Kasumi-1 (cell line): ENCODE measurements at regions not wholly inside any gene's neighbourhood (a gene's known extent, or its start where the extent isn't known, plus 50 kb on each side); places are given as distances from the start of the nearest gene placed in this dataset.

Experiments used
- DNase-seq, 2 experiments: peaks; one replicate each; lab custom pipeline; 2025; lab: John Stamatoyannopoulos, UW

DNA sequence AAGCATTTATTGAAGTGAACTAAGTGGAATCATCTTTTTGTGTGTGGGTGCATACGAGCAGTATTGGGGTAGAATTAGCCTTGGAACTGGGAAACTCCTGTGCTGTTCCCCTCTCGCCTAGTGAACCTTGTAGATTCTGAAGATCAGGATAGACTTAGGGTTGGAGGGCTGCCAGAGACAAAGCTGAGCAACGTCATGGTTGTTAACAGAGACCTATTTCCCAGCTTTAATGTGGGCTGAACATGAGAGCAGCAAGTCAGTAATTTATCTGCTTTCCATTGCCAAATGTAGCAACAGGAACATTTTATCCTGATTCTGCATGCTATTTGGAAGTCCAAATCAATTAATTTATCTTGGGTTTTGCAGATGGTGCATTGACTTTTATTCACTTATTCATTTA lies 246.6 kb downstream of the IL20RB start:
- no peak for DNase-seq

GRCh38 chr3:137205394-137206045 lies 247.7 kb downstream of the IL20RB start:
- no peak for DNase-seq

DNA sequence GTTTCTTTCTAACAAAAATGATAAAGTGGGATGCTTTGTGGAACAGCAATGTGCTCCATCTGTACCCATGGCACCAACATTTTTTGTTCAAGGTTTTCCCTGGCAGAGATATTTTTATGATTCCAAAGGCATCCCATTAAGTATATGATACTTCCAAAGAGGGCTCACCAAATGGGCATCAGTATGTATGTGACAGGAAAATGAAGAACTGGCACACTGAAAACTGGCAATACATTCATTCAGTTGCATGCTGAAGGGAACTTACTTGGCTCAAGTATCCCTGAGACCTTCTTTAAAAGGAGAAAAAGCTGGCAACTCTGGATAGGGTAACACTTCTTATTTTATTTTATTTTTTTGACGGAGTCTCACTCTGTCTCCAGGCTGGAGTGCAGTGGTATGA lies 249.8 kb downstream of the IL20RB start:
- no peak for DNase-seq

GRCh38 chr3:137217733-137218132 lies 259.9 kb downstream of the IL20RB start:
- DNase-seq = no peak

DNA sequence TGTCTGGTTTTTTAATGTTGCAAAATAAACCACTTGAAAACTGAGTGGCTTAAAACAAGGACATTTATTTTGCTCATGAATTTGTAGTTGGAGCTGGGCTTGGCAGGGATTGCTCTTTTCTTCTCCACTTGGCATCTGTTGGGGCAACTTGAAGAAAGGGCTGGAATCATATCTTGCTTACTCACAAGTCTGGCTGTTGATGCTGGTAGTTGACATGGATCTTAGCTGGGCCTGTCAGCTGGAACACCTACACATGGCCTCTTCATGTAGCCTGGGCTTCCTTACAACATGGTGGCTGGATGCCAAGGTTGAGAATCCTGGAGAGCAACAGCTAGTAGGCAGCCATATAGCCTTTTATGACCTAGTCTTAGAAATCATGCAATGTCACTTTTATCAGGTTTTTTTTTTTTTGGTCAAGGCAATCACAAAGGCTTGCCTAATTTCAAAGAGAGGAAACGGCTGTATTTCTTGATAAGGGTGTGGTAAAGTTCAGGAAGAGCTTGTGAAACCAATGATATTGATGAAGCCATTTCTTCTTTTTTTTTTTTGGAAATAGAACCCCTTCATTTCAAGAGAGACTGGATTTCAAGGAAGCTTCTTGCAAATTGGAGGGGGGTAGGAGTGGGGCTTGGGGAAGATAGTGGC lies 262.1 kb downstream of the IL20RB start:
- DNase-seq = no peak

GRCh38 chr3:137222736-137223225 lies 265.0 kb downstream of the IL20RB start:
- DNase-seq = no peak

GRCh38 chr3:137224464-137224863 lies 266.7 kb downstream of the IL20RB start:
- no peak for DNase-seq

GRCh38 chr3:137242836-137243400 lies 285.1 kb downstream of the IL20RB start:
- no peak for DNase-seq

- DNase-seq = no peak
Measured at GRCh38 chr3:137246491-137246890, 288.7 kb downstream of the IL20RB start.

GRCh38 chr3:137249311-137249940 lies 291.6 kb downstream of the IL20RB start:
- DNase-seq = no peak

GRCh38 chr3:137259089-137259488 lies 301.3 kb downstream of the IL20RB start:
- no peak for DNase-seq

DNA sequence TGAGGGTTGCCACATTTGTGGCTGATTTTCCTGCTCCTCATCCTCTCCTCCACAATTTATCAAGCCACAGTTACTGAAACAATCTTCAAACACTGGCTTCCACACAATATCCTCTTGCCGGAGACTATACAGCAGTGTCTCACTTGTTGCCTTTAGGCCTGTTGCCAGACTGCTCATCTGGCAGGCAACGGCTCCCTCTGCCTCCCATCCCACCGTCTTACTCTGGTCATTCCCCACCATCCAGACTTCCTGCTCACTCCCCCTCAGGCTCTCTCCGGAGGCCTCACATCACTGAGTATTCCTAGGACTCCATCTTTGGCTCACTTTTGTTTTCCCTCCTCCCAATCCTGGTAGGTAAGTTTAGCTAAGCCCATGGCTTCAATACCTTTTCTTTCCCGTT lies 301.9 kb downstream of the IL20RB start:
- DNase-seq = no peak

- no peak for DNase-seq
Measured at GRCh38 chr3:137264071-137264820, 306.5 kb downstream of the IL20RB start.

DNA sequence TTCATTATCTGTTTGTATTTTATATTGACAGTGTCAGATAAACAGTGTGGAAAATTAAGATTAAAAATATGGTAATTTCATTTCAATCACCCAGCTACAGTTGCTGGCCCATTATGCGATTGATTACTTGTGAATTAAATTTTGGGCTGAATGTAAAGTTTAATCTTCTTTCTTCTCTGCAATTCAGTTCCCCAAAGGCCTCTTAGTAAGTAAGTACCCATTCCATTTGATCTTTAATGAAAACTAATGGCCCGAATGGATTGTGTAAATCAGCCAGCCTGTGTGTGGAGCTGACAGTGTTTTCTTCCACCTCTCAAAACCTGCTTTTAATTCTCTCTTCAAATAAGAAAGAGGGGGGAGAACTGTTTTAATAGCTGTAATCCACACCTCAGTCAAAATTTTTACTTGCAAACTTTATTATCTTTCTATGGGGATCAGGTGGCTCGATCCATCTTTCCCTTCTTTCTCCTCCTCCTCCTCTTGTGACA lies 307.1 kb downstream of the IL20RB start:
- no peak for DNase-seq

DNA sequence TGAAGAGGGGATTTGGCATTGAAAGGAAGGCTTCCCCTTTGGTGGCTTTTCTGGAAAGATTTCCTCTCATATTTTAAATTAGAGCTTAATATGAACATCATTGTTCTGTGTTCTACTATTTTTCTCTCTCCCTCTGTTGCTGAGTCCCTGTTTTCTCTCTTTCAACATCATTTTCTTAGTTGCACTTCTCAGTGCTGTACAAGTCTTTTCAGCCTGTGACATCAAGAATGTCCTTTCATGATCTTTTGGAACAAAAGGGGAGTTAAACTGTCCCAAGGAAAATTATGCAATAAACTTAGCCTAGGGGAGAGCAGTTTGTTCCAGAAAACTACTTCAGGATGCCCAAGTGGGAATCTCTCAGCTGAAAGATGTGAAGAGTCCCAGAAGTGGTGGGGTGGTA lies 325.1 kb downstream of the IL20RB start:
- DNase-seq = no peak

GRCh38 chr3:137285924-137286323 lies 328.1 kb downstream of the IL20RB start:
- no peak for DNase-seq

- no peak for DNase-seq
Measured at GRCh38 chr3:137293086-137293485, 335.3 kb downstream of the IL20RB start.

DNA sequence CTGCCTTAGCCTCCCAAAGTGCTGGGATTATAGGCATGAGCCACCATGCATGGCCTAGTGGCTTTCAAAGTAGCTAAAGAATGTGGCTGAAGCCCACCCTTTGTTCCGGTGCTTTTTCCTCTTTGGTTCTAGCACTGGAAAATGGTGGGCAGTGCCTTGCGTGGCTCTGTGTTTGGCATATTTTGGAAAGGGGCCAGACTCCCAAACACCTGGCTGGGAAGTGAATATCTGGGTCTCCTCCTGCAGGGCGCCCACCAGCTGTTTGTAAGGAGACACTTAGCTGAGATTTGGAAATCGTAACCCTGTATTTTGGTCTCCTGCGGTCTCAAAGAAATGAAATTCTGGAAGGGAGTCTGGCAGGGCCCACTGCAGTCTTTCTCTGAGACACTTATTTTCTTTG lies 336.4 kb downstream of the IL20RB start:
- no peak for DNase-seq

- DNase-seq = no peak
Measured at GRCh38 chr3:137294839-137295238, 337.1 kb downstream of the IL20RB start.

GRCh38 chr3:137295336-137295735 lies 337.6 kb downstream of the IL20RB start:
- DNase-seq = no peak

DNA sequence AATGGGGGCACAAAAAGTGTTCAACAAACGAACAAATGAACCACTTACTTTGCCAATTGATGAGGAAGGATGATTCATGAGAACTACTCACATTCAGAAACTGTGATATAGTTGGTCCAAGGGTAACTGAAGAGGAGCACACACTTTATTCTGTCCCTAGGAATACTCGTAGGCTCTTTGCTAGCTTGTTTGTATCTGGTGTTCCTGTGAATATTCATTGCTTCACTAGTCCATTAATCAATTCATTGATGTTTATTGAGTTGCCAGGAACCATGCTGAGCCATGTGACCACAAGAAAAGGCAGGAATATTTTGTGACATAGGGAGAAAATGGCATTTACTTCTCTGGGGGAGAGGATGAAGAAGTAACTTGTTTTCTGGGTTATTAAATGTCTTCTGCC lies 338.3 kb downstream of the IL20RB start:
- no peak for DNase-seq

GRCh38 chr3:137297770-137298169 lies 340.0 kb downstream of the IL20RB start:
- no peak for DNase-seq
